ENCODE measurements at regions not wholly inside any gene's neighbourhood (a gene's known extent, or its start where the extent isn't known, plus 50 kb on each side); places are given as distances from the start of the nearest gene placed in this dataset.

- DNase-seq, result no peak
Observed at GRCh38 chr10:128538671-128539070, 412.4 kb upstream of the MKI67 start.

- DNase-seq, result no peak
Observed at GRCh38 chr10:128539510-128540127, 413.4 kb upstream of the MKI67 start.

- DNase-seq, result no peak
Observed at GRCh38 chr10:128540128-128540762, 414.0 kb upstream of the MKI67 start.

- DNase-seq, result no peak
Observed at GRCh38 chr10:128540781-128541761, 414.8 kb upstream of the MKI67 start.

GRCh38 chr10:128541926-128542475 lies 415.8 kb upstream of the MKI67 start:
- no peak for DNase-seq

GRCh38 chr10:128542659-128543058 lies 416.4 kb upstream of the MKI67 start:
- DNase-seq, result no peak

- DNase-seq, result no peak
Observed at GRCh38 chr10:128543151-128543550, 416.9 kb upstream of the MKI67 start.

GRCh38 chr10:128545216-128545615 lies 419.0 kb upstream of the MKI67 start:
- no peak for DNase-seq

- no peak for DNase-seq
Observed at GRCh38 chr10:128546651-128547165, 420.5 kb upstream of the MKI67 start.

GRCh38 chr10:128549101-128549608 lies 422.9 kb upstream of the MKI67 start:
- DNase-seq, result no peak

GRCh38 chr10:128550045-128550444 lies 423.8 kb upstream of the MKI67 start:
- no peak for DNase-seq

GRCh38 chr10:128551475-128551874 lies 425.3 kb upstream of the MKI67 start:
- DNase-seq, result no peak

GRCh38 chr10:128553755-128554154 lies 427.5 kb upstream of the MKI67 start:
- DNase-seq, result no peak

GRCh38 chr10:128556182-128557110 lies 430.2 kb upstream of the MKI67 start:
- DNase-seq, result no peak

GRCh38 chr10:128557149-128557710 lies 431.0 kb upstream of the MKI67 start:
- no peak for DNase-seq

GRCh38 chr10:128560406-128560805 lies 434.2 kb upstream of the MKI67 start:
- DNase-seq, result no peak

GRCh38 chr10:128560993-128561392 lies 434.8 kb upstream of the MKI67 start:
- DNase-seq, result no peak

- no peak for DNase-seq
Observed at GRCh38 chr10:128563387-128563786, 437.2 kb upstream of the MKI67 start.

- no peak for DNase-seq
Observed at GRCh38 chr10:128563904-128564303, 437.7 kb upstream of the MKI67 start.

GRCh38 chr10:128566361-128566968 lies 440.2 kb upstream of the MKI67 start:
- no peak for DNase-seq

GRCh38 chr10:128567551-128567950 lies 441.3 kb upstream of the MKI67 start:
- DNase-seq, result no peak

Measured in NCI-H526 treated with DMSO at 0.1 percent for 48 hours (cell line).